ENCODE measurements at regions not wholly inside any gene's neighbourhood (a gene's known extent, or its start where the extent isn't known, plus 50 kb on each side); places are given as distances from the start of the nearest gene placed in this dataset.
A peak's percentile ranks its signal among the peaks of the same experiment; 100 is the strongest.

- Mint-ChIP-seq H3K4me1 (no peaks in the 10 kb centered on the region), H3K9me3 (no peaks in the 10 kb centered on the region), H3K36me3 (no peaks in the 10 kb centered on the region), H3K4me3 (no peak overlapping the region), H3K27me3 (ENCODE audit: low read depth in 3 of 3) (peaks cover 0 to 8% (median 2%) of the 10 kb centered on the region in 3 donors), H3K27ac (no peak overlapping the region)
- no peak for DNase-seq
Measured at GRCh38 chr10:3245395-3245794, 72.8 kb upstream of the PITRM1 start.

GRCh38 chr10:3241967-3242650 lies 69.5 kb upstream of the PITRM1 start:
- Mint-ChIP-seq H3K27ac (no peak overlapping the region), H3K27me3 (ENCODE audit: low read depth in 3 of 3) (peaks cover 3 to 13% (median 6%) of the 10 kb centered on the region in 3 donors), H3K4me1 (peaks cover 4 to 14% of the 10 kb centered on the region in 2 donors), H3K4me3 (no peak overlapping the region), H3K36me3 (no peaks in the 10 kb centered on the region), H3K9me3 (no peaks in the 10 kb centered on the region)
- no peak for DNase-seq

GRCh38 chr10:3241274-3241921 lies 68.8 kb upstream of the PITRM1 start:
- no peak overlapping the region for H3K27ac Mint-ChIP-seq
- no peak for DNase-seq
- no peaks in the 10 kb centered on the region for H3K9me3 Mint-ChIP-seq
- H3K4me1 Mint-ChIP-seq: peaks cover 4 to 14% of the 10 kb centered on the region in 2 donors
- no peak overlapping the region for H3K4me3 Mint-ChIP-seq
- H3K27me3 Mint-ChIP-seq (ENCODE audit: low read depth in 3 of 3): peaks cover 3 to 13% (median 6%) of the 10 kb centered on the region in 3 donors
- H3K36me3 Mint-ChIP-seq: no peaks in the 10 kb centered on the region

- Mint-ChIP-seq H3K27ac (peak overlapping the region in 1 of 6 donors; percentile 42), H3K36me3 (no peaks in the 10 kb centered on the region), H3K4me3 (peak overlapping the region in 2 of 5 donors; percentile 14 to 43), H3K9me3 (no peaks in the 10 kb centered on the region), H3K27me3 (ENCODE audit: low read depth in 3 of 3) (peaks cover 3 to 18% (median 6%) of the 10 kb centered on the region in 3 donors), H3K4me1 (peaks cover 4 to 14% of the 10 kb centered on the region in 2 donors)
- DNase-seq: no peak
Measured at GRCh38 chr10:3239920-3240894, 67.6 kb upstream of the PITRM1 start.

GRCh38 chr10:3239066-3239919 lies 66.7 kb upstream of the PITRM1 start:
- Mint-ChIP-seq H3K36me3 (no peaks in the 10 kb centered on the region), H3K27me3 (ENCODE audit: low read depth in 3 of 3) (peaks cover 3 to 21% (median 6%) of the 10 kb centered on the region in 3 donors), H3K27ac (no peak overlapping the region), H3K4me1 (peaks cover 4 to 14% of the 10 kb centered on the region in 2 donors), H3K9me3 (no peaks in the 10 kb centered on the region), H3K4me3 (peak overlapping the region in 1 of 5 donors; percentile 14)
- peak; percentile 46 to 58 (median 50) for DNase-seq

- DNase-seq: no peak
- peaks cover 4 to 14% of the 10 kb centered on the region in 2 donors for H3K4me1 Mint-ChIP-seq
- H3K9me3 Mint-ChIP-seq: no peaks in the 10 kb centered on the region
- no peaks in the 10 kb centered on the region for H3K36me3 Mint-ChIP-seq
- no peak overlapping the region for H3K4me3 Mint-ChIP-seq
- no peak overlapping the region for H3K27ac Mint-ChIP-seq
- H3K27me3 Mint-ChIP-seq (ENCODE audit: low read depth in 3 of 3): peaks cover 3 to 21% (median 6%) of the 10 kb centered on the region in 3 donors
Measured at GRCh38 chr10:3238115-3238871, 65.7 kb upstream of the PITRM1 start.

- Mint-ChIP-seq H3K27me3 (ENCODE audit: low read depth in 3 of 3) (peaks cover 3 to 21% (median 6%) of the 10 kb centered on the region in 3 donors), H3K9me3 (no peaks in the 10 kb centered on the region), H3K4me1 (peaks cover 4 to 14% of the 10 kb centered on the region in 2 donors), H3K36me3 (no peaks in the 10 kb centered on the region), H3K4me3 (no peak overlapping the region), H3K27ac (no peak overlapping the region)
- DNase-seq: no peak
Measured at GRCh38 chr10:3237530-3237929, 64.9 kb upstream of the PITRM1 start.

GRCh38 chr10:3236644-3237404 lies 64.2 kb upstream of the PITRM1 start:
- no peak overlapping the region for H3K27ac Mint-ChIP-seq
- no peaks in the 10 kb centered on the region for H3K9me3 Mint-ChIP-seq
- peaks cover 3 to 22% (median 10%) of the 10 kb centered on the region in 3 donors for H3K27me3 Mint-ChIP-seq (ENCODE audit: low read depth in 3 of 3)
- H3K36me3 Mint-ChIP-seq: no peaks in the 10 kb centered on the region
- no peak overlapping the region for H3K4me3 Mint-ChIP-seq
- DNase-seq: no peak
- peaks cover 4 to 14% of the 10 kb centered on the region in 2 donors for H3K4me1 Mint-ChIP-seq

GRCh38 chr10:3235996-3236510 lies 63.5 kb upstream of the PITRM1 start:
- H3K4me1 Mint-ChIP-seq: peaks cover 4 to 14% of the 10 kb centered on the region in 2 donors
- no peaks in the 10 kb centered on the region for H3K9me3 Mint-ChIP-seq
- DNase-seq: no peak
- peaks cover 3 to 17% (median 8%) of the 10 kb centered on the region in 3 donors for H3K27me3 Mint-ChIP-seq (ENCODE audit: low read depth in 3 of 3)
- H3K27ac Mint-ChIP-seq: no peak overlapping the region
- H3K36me3 Mint-ChIP-seq: no peaks in the 10 kb centered on the region
- H3K4me3 Mint-ChIP-seq: no peak overlapping the region

GRCh38 chr10:3235395-3235794 lies 62.8 kb upstream of the PITRM1 start:
- no peak for DNase-seq
- Mint-ChIP-seq H3K4me3 (no peak overlapping the region), H3K36me3 (no peaks in the 10 kb centered on the region), H3K4me1 (peaks cover 4 to 14% of the 10 kb centered on the region in 2 donors), H3K27me3 (ENCODE audit: low read depth in 3 of 3) (peaks cover 3 to 15% (median 8%) of the 10 kb centered on the region in 3 donors), H3K9me3 (no peaks in the 10 kb centered on the region), H3K27ac (no peak overlapping the region)

- no peak for DNase-seq
- peaks cover 0 to 10% (median 5%) of the 10 kb centered on the region in 3 donors for H3K27me3 Mint-ChIP-seq (ENCODE audit: low read depth in 3 of 3)
- no peak overlapping the region for H3K4me3 Mint-ChIP-seq
- no peaks in the 10 kb centered on the region for H3K36me3 Mint-ChIP-seq
- no peak overlapping the region for H3K27ac Mint-ChIP-seq
- peaks cover 0 to 2% of the 10 kb centered on the region in 2 donors for H3K4me1 Mint-ChIP-seq
- no peaks in the 10 kb centered on the region for H3K9me3 Mint-ChIP-seq
Measured at GRCh38 chr10:3233486-3233990, 61.0 kb upstream of the PITRM1 start.

All from immature natural killer cell (primary cell).